Right lobe of liver (tissue), 6 donors: ENCODE measurements at regions not wholly inside any gene's neighbourhood (a gene's known extent, or its start where the extent isn't known, plus 50 kb on each side); places are given as distances from the start of the nearest gene placed in this dataset.

Source experiments
- ATAC-seq, 4 donors: fragments of 200-7000 bp; cut with Tn5 transposase; one replicate each; pipeline ENCODE4 v1.9.1; 2020; ENCODE audit warnings: mild to moderate bottlenecking in 4 of 4, moderate library complexity in 4 of 4
- DNase-seq, 3 donors: peaks; one replicate each; pipeline ENCODE4 v3.0.0-alpha.2; 2020
- H3K27ac ChIP-seq, 3 donors: fragments of 200-600 bp; one replicate each; pipeline ENCODE4 v1.8.0; 2022
- H3K27me3 ChIP-seq, 2 donors: fragments of 200-600 bp; one replicate each; pipeline ENCODE4 v1.8.0; 2022
- H3K36me3 ChIP-seq, 4 donors: fragments of 200-600 bp; sonication (generic) in 1 of 4; one replicate each; pipeline versions ENCODE4 v1.5.1 to v1.8.0; 2017 to 2022; ENCODE audit warnings: control low read depth in 1 of 4
- H3K4me1 ChIP-seq, 4 donors: fragments of 200-600 bp; sonication (generic) in 1 of 4; one replicate each; pipeline versions ENCODE4 v1.5.1 to v1.8.0; 2017 to 2022; ENCODE audit warnings: control low read depth in 1 of 4
- H3K4me3 ChIP-seq, 3 donors: fragments of 200-600 bp; one replicate each; pipeline ENCODE4 v1.8.0; 2022
- H3K9me3 ChIP-seq, 4 donors: fragments of 200-600 bp; sonication (generic) in 1 of 4; one replicate each; pipeline versions ENCODE4 v1.5.1 to v1.8.0; 2017 to 2022; ENCODE audit warnings: control low read depth in 1 of 4
- POLR2A ChIP-seq: fragments of 450-650 bp; IDR thresholded peaks from one replicate; pipeline ENCODE4 v1.6.1; 2017; ENCODE audit warnings: antibody characterized with exemption, mild to moderate bottlenecking
- WGBS: methylation state at CpG from one replicate; pipeline ENCODE4 v1.1.6; 2018; ENCODE audit warnings: low coverage, low lambda C conversion rate; ENCODE audit not compliant: insufficient coverage; ENCODE audit errors: missing lambda C conversion rate; 5-methylcytosine and 5-hydroxymethylcytosine counted together
- intact Hi-C, 2 donors: fragments of 100-400 bp; cut with DNase I; formaldehyde crosslinking; loops; one replicate each; pipeline versions ENCODE4 v1.11.2 to v1.14.1; 2022
- TF ChIP-seq, protein P1 (sequence below), 4 donors: fragments of 200-600 bp in 3 of 4; fragments of 450-650 bp in 1 of 4; IDR thresholded peaks; one replicate each; pipeline versions ENCODE4 v1.5.1 to v1.8.0; 2016 to 2022; ENCODE audit warnings: antibody characterized with exemption in 4 of 4, mild to moderate bottlenecking in 2 of 4
- donor health status: DM: no; HTN: yes; CAD: no.
- donor health status: DM: no; HTN: no; CAD: no.
- donor health status: DM: no; HTN: no; CAD: no.
- donor health status: DM: no; HTN: yes; CAD: no.
- donor health status: DM: no; HTN: yes; CAD: no.

DNA sequence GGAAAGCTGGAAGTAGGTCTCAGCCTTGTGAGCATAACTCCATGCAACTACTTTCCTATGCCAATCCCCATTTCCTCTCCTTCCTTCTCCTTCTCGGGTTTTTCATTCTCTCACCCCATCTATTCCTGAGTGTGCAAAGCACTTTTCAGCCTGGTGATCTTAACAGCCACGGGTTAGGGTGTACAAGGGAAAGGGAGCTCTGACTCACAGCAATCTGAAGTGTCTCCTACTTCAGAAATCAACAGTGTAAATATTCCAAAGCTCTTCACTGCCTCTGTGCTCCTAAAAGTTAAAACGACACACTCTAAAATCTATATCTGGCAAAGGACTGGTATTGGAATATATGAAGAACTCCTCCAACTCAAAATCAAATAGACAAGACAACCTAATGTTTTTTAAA is 268.0 kb upstream of the IRX3 start:
- DNase-seq (no peak), ATAC-seq (no peak)
- Histone ChIP-seq H3K9me3 (no peaks in the 10 kb centered on the region), H3K36me3 (no peaks in the 10 kb centered on the region), H3K27ac (no peak overlapping the region), H3K4me3 (no peak overlapping the region), H3K27me3 (no peaks in the 10 kb centered on the region), H3K4me1 (no peaks in the 10 kb centered on the region)
- WGBS = 31% methylated on average over 3 of the region's 3 CpGs
- TF ChIP-seq POLR2A = no peak
- TF ChIP-seq, protein P1, sequence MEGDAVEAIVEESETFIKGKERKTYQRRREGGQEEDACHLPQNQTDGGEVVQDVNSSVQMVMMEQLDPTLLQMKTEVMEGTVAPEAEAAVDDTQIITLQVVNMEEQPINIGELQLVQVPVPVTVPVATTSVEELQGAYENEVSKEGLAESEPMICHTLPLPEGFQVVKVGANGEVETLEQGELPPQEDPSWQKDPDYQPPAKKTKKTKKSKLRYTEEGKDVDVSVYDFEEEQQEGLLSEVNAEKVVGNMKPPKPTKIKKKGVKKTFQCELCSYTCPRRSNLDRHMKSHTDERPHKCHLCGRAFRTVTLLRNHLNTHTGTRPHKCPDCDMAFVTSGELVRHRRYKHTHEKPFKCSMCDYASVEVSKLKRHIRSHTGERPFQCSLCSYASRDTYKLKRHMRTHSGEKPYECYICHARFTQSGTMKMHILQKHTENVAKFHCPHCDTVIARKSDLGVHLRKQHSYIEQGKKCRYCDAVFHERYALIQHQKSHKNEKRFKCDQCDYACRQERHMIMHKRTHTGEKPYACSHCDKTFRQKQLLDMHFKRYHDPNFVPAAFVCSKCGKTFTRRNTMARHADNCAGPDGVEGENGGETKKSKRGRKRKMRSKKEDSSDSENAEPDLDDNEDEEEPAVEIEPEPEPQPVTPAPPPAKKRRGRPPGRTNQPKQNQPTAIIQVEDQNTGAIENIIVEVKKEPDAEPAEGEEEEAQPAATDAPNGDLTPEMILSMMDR (IDR thresholded peaks at IDR 0.05) = no peak
- intact Hi-C loops = no loop called here

DNA sequence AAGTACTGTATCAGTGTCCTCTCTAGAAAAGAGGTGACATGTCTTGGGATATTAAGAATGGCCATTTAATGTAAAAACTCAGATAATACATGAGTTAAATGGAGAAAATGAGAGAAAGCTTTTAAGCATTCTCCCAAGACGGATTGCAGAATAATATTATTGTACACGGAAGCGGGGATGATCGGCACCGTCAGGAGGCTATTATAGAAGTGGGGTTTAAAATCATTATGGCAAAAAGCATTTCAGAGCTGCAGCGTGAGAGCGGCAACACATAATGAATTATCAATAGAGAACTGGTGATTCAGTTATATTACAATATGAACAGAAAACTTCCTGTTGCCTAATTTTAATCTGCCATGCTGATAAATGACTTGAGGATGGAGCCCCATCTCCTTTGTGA is 261.7 kb upstream of the IRX3 start:
- no peaks in the 10 kb centered on the region for H3K36me3 ChIP-seq
- ATAC-seq = no peak
- H3K27ac ChIP-seq = no peak overlapping the region
- no peaks in the 10 kb centered on the region for H3K4me1 ChIP-seq
- H3K27me3 ChIP-seq = no peaks in the 10 kb centered on the region
- DNase-seq = no peak
- TF ChIP-seq POLR2A = no peak
- TF ChIP-seq, protein P1 (IDR thresholded peaks at IDR 0.05) = no peak
- H3K9me3 ChIP-seq = no peaks in the 10 kb centered on the region
- intact Hi-C loops = no loop called here
- no peak overlapping the region for H3K4me3 ChIP-seq
- 74% methylated on average over 7 of the region's 7 CpGs for WGBS

DNA sequence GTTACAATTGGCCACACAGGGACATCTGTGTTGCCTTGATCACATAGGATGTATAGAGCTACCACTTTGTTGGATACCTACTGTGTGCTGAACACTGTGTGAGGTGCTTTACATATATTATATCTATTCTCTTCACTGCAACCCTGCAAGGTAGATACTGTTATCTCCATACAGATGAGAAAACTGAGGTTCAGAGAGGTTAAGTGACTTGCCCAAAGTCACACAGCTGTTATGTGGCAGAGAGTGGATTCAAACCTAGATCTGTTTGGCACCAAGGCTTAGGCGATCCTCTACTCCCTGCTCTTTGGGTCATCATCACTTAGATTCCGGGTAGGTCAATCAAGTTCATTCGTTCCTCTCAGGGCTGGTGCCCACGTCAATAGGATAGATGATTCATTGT is 260.5 kb upstream of the IRX3 start:
- Histone ChIP-seq H3K4me3 (no peak overlapping the region), H3K9me3 (no peaks in the 10 kb centered on the region), H3K27me3 (no peaks in the 10 kb centered on the region), H3K36me3 (no peaks in the 10 kb centered on the region), H3K27ac (no peak overlapping the region), H3K4me1 (no peaks in the 10 kb centered on the region)
- intact Hi-C loops = no loop called here
- 59% methylated on average over 3 of the region's 4 CpGs for WGBS
- no peak for DNase-seq
- ATAC-seq = no peak
- TF ChIP-seq, protein P1 (IDR thresholded peaks at IDR 0.05) = no peak
- TF ChIP-seq POLR2A = no peak

DNA sequence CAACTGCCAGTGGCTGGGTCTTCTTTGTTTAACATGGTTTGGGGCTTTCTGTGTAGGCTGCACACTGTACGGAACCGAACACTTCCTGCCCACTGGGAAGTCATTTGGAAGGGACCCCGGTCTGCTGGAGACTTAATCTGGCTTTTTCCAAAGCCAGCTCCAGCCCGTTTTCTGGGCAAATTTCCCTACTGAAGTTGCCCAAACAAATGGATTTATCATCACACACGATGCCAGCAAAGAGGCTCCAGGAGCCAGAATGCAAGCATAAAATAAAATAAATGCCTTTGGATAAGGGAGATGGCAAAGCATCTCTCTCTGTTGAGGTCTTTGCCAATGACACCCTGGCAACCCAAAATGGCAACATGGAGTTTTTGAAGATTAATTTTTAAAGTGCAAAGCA is 259.9 kb upstream of the IRX3 start:
- H3K36me3 ChIP-seq = no peaks in the 10 kb centered on the region
- H3K27ac ChIP-seq = no peak overlapping the region
- intact Hi-C loops = no loop called here
- H3K27me3 ChIP-seq = no peaks in the 10 kb centered on the region
- no peak for TF ChIP-seq POLR2A
- TF ChIP-seq, protein P1 (IDR thresholded peaks at IDR 0.05) = no peak
- no peak for ATAC-seq
- H3K4me1 ChIP-seq = no peaks in the 10 kb centered on the region
- DNase-seq = no peak
- H3K9me3 ChIP-seq = no peaks in the 10 kb centered on the region
- H3K4me3 ChIP-seq = no peak overlapping the region
- 0% methylated on average over 5 of the region's 5 CpGs for WGBS

DNA sequence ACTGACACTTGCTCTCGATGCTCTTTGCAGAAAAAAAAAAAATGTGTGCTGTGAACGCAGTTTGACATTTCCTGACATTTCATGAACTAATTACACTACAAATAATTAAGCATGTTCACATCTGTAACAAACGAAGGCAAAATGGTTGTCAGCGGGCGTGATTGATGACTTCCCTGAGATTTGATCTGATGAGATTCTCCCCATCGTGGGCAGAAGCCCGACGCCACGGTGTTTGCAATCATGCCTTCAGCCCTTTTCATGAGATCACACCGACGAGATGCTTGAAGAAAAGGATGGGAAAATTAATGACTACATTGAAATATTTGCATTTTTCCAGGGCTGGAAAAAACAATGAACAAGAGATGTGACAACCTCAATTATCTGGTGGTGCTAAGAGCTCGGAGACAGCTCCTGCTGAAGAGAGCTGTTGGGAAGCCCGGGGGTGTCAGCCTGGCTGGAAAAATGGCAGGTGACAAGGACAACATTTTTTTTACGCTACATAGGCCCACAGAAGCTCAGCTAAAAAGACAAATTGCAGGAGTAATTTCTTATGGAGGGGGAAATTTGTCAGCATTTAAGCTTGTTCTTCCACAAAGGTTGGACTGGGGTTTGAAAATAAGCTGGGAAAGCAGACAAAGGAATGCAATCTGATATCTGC is 259.4 kb upstream of the IRX3 start:
- no peak overlapping the region for H3K27ac ChIP-seq
- intact Hi-C loops = no loop called here
- H3K36me3 ChIP-seq = no peaks in the 10 kb centered on the region
- H3K4me3 ChIP-seq = no peak overlapping the region
- no peaks in the 10 kb centered on the region for H3K9me3 ChIP-seq
- H3K27me3 ChIP-seq = no peaks in the 10 kb centered on the region
- no peak for TF ChIP-seq POLR2A
- TF ChIP-seq, protein P1 (IDR thresholded peaks at IDR 0.05) = no peak
- DNase-seq (no peak), ATAC-seq (no peak)
- 40% methylated on average over 14 of the region's 14 CpGs for WGBS
- H3K4me1 ChIP-seq = no peaks in the 10 kb centered on the region
